IMR-90 (cell line): ENCODE measurements at regions not wholly inside any gene's neighbourhood (a gene's known extent, or its start where the extent isn't known, plus 50 kb on each side); places are given as distances from the start of the nearest gene placed in this dataset.

Source experiments
- ATAC-seq: fragments of 200-7000 bp; cut with Tn5 transposase; 2 replicates; pipeline ENCODE4 v1.9.1; 2020; ENCODE audit warnings: low read depth, mild to moderate bottlenecking, moderate library complexity
- BruUV-seq: library from RNA; stranded (reverse); fragments of 400-500 nt; replicated peaks from 2 replicates; lab custom pipeline; 2021; lab: Mats Ljungman, UMichigan
- CTCF ChIA-PET: fragments of 300-600 bp; formaldehyde crosslinking; extraction: SDS; loops from one replicate; lab custom pipeline; 2021; ENCODE audit warnings: antibody characterized with exemption; lab: Yijun Ruan, JAX
- POLR2A ChIA-PET: fragments of 300-600 bp; sonication (Branson Sonifier 250); formaldehyde crosslinking; loops from one replicate; lab custom pipeline; 2022; ENCODE audit warnings: antibody characterized with exemption; ENCODE audit not compliant: unreplicated experiment; lab: Charles Lee
- DNase-seq: peaks from one replicate; pipeline ENCODE4 v3.0.0; 2013
- H2AFZ ChIP-seq: replicated peaks from 2 replicates; pipeline ENCODE3; 2013; ENCODE audit warnings: low read length, mild to moderate bottlenecking; ENCODE audit not compliant: poor library complexity
- H2AK5ac ChIP-seq: 2 replicates; pipeline ENCODE4 v1.6.1; 2013; ENCODE audit warnings: low read depth, low read length, inconsistent platforms
- H2AK9ac ChIP-seq: replicated peaks from 2 replicates; pipeline ENCODE3; 2013; ENCODE audit warnings: mild to moderate bottlenecking, low read depth, low read length, moderate library complexity; ENCODE audit not compliant: poor library complexity
- H2BK120ac ChIP-seq: 2 replicates; pipeline ENCODE4 v1.6.1; 2013; ENCODE audit warnings: low read depth, low read length, inconsistent platforms
- H2BK15ac ChIP-seq: 3 replicates; pipeline ENCODE4 v1.6.1; 2013; ENCODE audit warnings: low read depth, low read length, inconsistent platforms
- H2BK20ac ChIP-seq: 2 replicates; pipeline ENCODE4 v1.6.1; 2013; ENCODE audit warnings: low read depth, mild to moderate bottlenecking, inconsistent platforms, low read length, moderate library complexity
- H2BK5ac ChIP-seq: 2 replicates; pipeline ENCODE4 v1.6.1; 2013; ENCODE audit warnings: mild to moderate bottlenecking, low read depth, low read length, inconsistent platforms; ENCODE audit not compliant: poor library complexity, severe bottlenecking
- H3K14ac ChIP-seq: replicated peaks from 2 replicates; pipeline ENCODE4 v1.6.1; 2013; ENCODE audit warnings: low read depth, low read length, inconsistent platforms
- H3K18ac ChIP-seq: 2 replicates; pipeline ENCODE4 v1.6.1; 2013; ENCODE audit warnings: low read depth, low read length, control low read depth
- H3K23ac ChIP-seq: 2 replicates; pipeline ENCODE4 v1.6.1; 2013; ENCODE audit warnings: low read depth, low read length, inconsistent platforms
- H3K27ac ChIP-seq: 2 replicates; pipeline ENCODE4 v1.5.1; 2013; ENCODE audit warnings: mild to moderate bottlenecking, control low read depth, low read length; ENCODE audit not compliant: insufficient read depth
- H3K27me3 ChIP-seq: 2 replicates; pipeline ENCODE4 v1.6.1; 2013; ENCODE audit warnings: low read length; ENCODE audit not compliant: control insufficient read depth, insufficient read depth
- H3K36me3 ChIP-seq: 2 replicates; pipeline ENCODE4 v1.6.1; 2013; ENCODE audit warnings: low read length, mixed read lengths; ENCODE audit not compliant: control insufficient read depth, insufficient read depth
- H3K4ac ChIP-seq: 2 replicates; pipeline ENCODE4 v1.6.1; 2013; ENCODE audit warnings: low read depth, low read length, inconsistent platforms
- H3K4me1 ChIP-seq: 2 replicates; pipeline ENCODE4 v1.6.1; 2013; ENCODE audit warnings: low read length, mixed read lengths; ENCODE audit not compliant: control insufficient read depth, insufficient read depth
- H3K4me2 ChIP-seq: 2 replicates; pipeline ENCODE4 v1.6.1; 2013; ENCODE audit warnings: low read depth, mild to moderate bottlenecking, control low read depth, low read length, moderate library complexity
- H3K4me3 ChIP-seq: 2 replicates; pipeline ENCODE4 v1.5.1; 2013; ENCODE audit warnings: low read depth, mild to moderate bottlenecking, control low read depth, low read length, moderate library complexity; ENCODE audit not compliant: insufficient read depth
- H3K56ac ChIP-seq: 2 replicates; pipeline ENCODE4 v1.6.1; 2013; ENCODE audit warnings: low read length, inconsistent platforms; ENCODE audit not compliant: insufficient read depth; ENCODE audit errors: extremely low read depth
- H3K79me1 ChIP-seq, 2 experiments: 2 replicates each; pipeline ENCODE4 v1.6.1; 2013; ENCODE audit warnings: low read length in 2 of 2, inconsistent platforms in 1 of 2, low read depth in 1 of 2
- H3K9ac ChIP-seq: 2 replicates; pipeline ENCODE4 v1.6.1; 2013; ENCODE audit warnings: low read depth, low read length, control low read depth
- H3K9me1 ChIP-seq: 2 replicates; pipeline ENCODE4 v1.6.1; 2013; ENCODE audit warnings: low read length, inconsistent platforms; ENCODE audit not compliant: insufficient read depth
- H3K9me3 ChIP-seq: 2 replicates; pipeline ENCODE4 v1.6.1; 2013; ENCODE audit warnings: low read length; ENCODE audit not compliant: control insufficient read depth, insufficient read depth
- H4K20me1 ChIP-seq: 2 replicates; pipeline ENCODE4 v1.6.1; 2013; ENCODE audit warnings: low read length, inconsistent platforms; ENCODE audit not compliant: insufficient read depth
- H4K5ac ChIP-seq: 2 replicates; pipeline ENCODE4 v1.6.1; 2013; ENCODE audit warnings: mild to moderate bottlenecking, low read depth, low read length, control low read depth
- H4K8ac ChIP-seq, 2 experiments: 2 replicates each; pipeline ENCODE4 v1.6.1; 2013; ENCODE audit warnings: low read depth in 2 of 2, low read length in 2 of 2, control low read depth in 1 of 2, inconsistent platforms in 1 of 2
- H4K91ac ChIP-seq: 2 replicates; pipeline ENCODE4 v1.6.1; 2013; ENCODE audit warnings: low read depth, low read length, inconsistent platforms; ENCODE audit not compliant: insufficient read depth
- BHLHE40 ChIP-seq: fragments of 150-350 bp; IDR thresholded peaks from 2 replicates; pipeline ENCODE4 v1.6.1; 2016; ENCODE audit warnings: mild to moderate bottlenecking, low read depth, low read length
- CEBPB ChIP-seq: IDR thresholded peaks from 2 replicates; pipeline ENCODE4 v1.6.1; 2012; ENCODE audit warnings: low read depth, low read length, improper control_type of control experiment
- CHD1 ChIP-seq: IDR thresholded peaks from 2 replicates; pipeline ENCODE4 v1.6.1; 2012; ENCODE audit warnings: low read depth, low read length, improper control_type of control experiment
- FOS ChIP-seq: fragments of 150-350 bp; IDR thresholded peaks from 2 replicates; pipeline ENCODE4 v1.6.1; 2016; ENCODE audit warnings: low read depth, low read length
- MAFK ChIP-seq: IDR thresholded peaks from 2 replicates; pipeline ENCODE4 v1.6.1; 2012; ENCODE audit warnings: low read depth, low read length, improper control_type of control experiment
- MAZ ChIP-seq: IDR thresholded peaks from 2 replicates; pipeline ENCODE4 v1.6.1; 2012; ENCODE audit warnings: low read depth, mild to moderate bottlenecking, low read length, improper control_type of control experiment, moderate library complexity, borderline replicate concordance
- MXI1 ChIP-seq: IDR thresholded peaks from 2 replicates; pipeline ENCODE4 v1.6.1; 2012; ENCODE audit warnings: low read depth, mild to moderate bottlenecking, low read length, moderate library complexity, borderline replicate concordance
- NFE2L2 ChIP-seq: fragments of 150-350 bp; IDR thresholded peaks from 2 replicates; pipeline ENCODE4 v1.6.1; 2016; ENCODE audit warnings: low read depth, mild to moderate bottlenecking, low read length
- POLR2A ChIP-seq: IDR thresholded peaks from 2 replicates; pipeline ENCODE4 v1.6.1; 2012; ENCODE audit warnings: mild to moderate bottlenecking, low read depth, low read length
- RAD21 ChIP-seq: IDR thresholded peaks from 2 replicates; pipeline ENCODE4 v1.6.1; 2012; ENCODE audit warnings: low read length, improper control_type of control experiment
- RCOR1 ChIP-seq: IDR thresholded peaks from 2 replicates; pipeline ENCODE4 v1.6.1; 2012; ENCODE audit warnings: mild to moderate bottlenecking, low read length, improper control_type of control experiment; ENCODE audit not compliant: insufficient replicate concordance
- SMC3 ChIP-seq: fragments of 150-350 bp; IDR thresholded peaks from 2 replicates; pipeline ENCODE4 v1.6.1; 2016; ENCODE audit warnings: low read depth, mild to moderate bottlenecking, antibody characterized with exemption, low read length, moderate library complexity
- USF2 ChIP-seq: fragments of 150-350 bp; IDR thresholded peaks from 2 replicates; pipeline ENCODE4 v1.6.1; 2017; ENCODE audit warnings: mild to moderate bottlenecking, antibody characterized with exemption, low read length, low read depth
- WGBS, 2 experiments: methylation state at CpG; one replicate each; pipeline versions ENCODE4 v1.1.5 to v1.1.7; 2013; ENCODE audit warnings: missing lambda C conversion rate in 2 of 2; ENCODE audit not compliant: insufficient read length in 1 of 2; ENCODE audit errors: extremely low coverage in 2 of 2; 5-methylcytosine and 5-hydroxymethylcytosine counted together
- dilution Hi-C: fragments of 300-500 bp; cut with HindIII; formaldehyde crosslinking; loops from one replicate; pipeline ENCODE4 v1.14.3; 2018; ENCODE audit warnings: low sequenced_read_pairs; ENCODE audit not compliant: unreplicated experiment
- in situ Hi-C: fragments of 300-500 bp; cut with MboI; formaldehyde crosslinking; loops from 3 replicates; pipeline ENCODE4 v1.14.3; 2019; ENCODE audit warnings: low sequenced_read_pairs, inconsistent platforms, mixed read lengths
- intact Hi-C: fragments of 100-400 bp; cut with micrococcal nuclease; formaldehyde crosslinking; loops from 2 replicates; pipeline ENCODE4 v1.10.0; 2022

DNA sequence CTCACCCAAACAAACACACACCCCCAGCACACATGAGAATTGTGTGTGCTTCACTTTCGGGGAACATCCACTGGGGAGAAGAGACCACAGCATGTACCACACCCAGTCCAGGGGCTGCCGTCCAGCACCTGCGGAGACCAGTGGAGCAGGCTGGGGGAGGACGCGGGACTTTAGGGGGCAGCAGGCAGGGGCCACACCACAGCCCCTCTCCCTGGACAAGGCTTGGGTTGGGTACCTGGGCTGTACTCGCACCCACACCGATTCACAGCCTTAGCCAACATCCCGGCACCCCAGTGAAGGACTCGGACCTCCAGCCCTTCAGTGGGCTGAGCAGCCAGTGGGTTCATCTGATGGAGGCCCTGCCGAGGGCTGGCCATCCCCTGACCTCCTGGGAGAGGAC, 63.3 kb downstream of the RBFOX3 start:
- Histone ChIP-seq H3K27ac (no peak overlapping the region), H3K9me1 (no peaks in the 10 kb centered on the region), H3K4me3 (no peak overlapping the region), H3K18ac (no peak overlapping the region), H3K79me1 (no peaks in the 10 kb centered on the region), H4K5ac (no peak overlapping the region), H3K56ac (no peak overlapping the region), H3K27me3 (no peaks in the 10 kb centered on the region; the same call in 1 of the 2 replicates), H3K36me3 (no peaks in the 10 kb centered on the region), H3K4ac (no peak overlapping the region), H2AK5ac (no peak overlapping the region), H2AK9ac (no peak overlapping the region), H2BK15ac (no peak overlapping the region), H2BK20ac (no peak overlapping the region), H3K4me2 (no peak overlapping the region), H3K9me3 (no peaks in the 10 kb centered on the region; the same call in 1 of the 2 replicates), H3K14ac (no peak overlapping the region), H3K4me1 (no peaks in the 10 kb centered on the region), H3K23ac (no peak overlapping the region), H4K8ac (no peak overlapping the region), H2AFZ (peak overlapping the region; percentile 61), H2BK5ac (no peak overlapping the region), H2BK120ac (no peak overlapping the region), H3K9ac (no peak overlapping the region), H4K20me1 (no peaks in the 10 kb centered on the region), H4K91ac (no peak overlapping the region)
- POLR2A ChIA-PET = no interaction called here
- 57% methylated on average over 5 of the region's 10 CpGs; no CpG with 5 or more reads in 1 of the 2 experiments for WGBS, 2 experiments
- BruUV-seq = no TSS peak
- CTCF ChIA-PET = no interaction called here
- in situ Hi-C loops = no loop called here
- TF ChIP-seq RAD21 (no peak), POLR2A (no peak), USF2 (no peak), CEBPB (no peak), MXI1 (no peak), NFE2L2 (no peak), RCOR1 (no peak), MAZ (no peak), CHD1 (no peak), FOS (no peak), BHLHE40 (no peak), SMC3 (no peak), MAFK (no peak)
- dilution Hi-C loops = no loop called here
- ATAC-seq = no peak
- DNase-seq = no peak
- intact Hi-C loops = no loop called here
